GM18505 (cell line): ENCODE measurements at regions not wholly inside any gene's neighbourhood (a gene's known extent, or its start where the extent isn't known, plus 50 kb on each side); places are given as distances from the start of the nearest gene placed in this dataset.
"Not testable (repeated sequence)": the region's sequence is repeated elsewhere in the genome, so short reads cannot be mapped to it uniquely, and the experiment has no call there.

Source experiments
- ATAC-seq: cut with Tn5 transposase; IDR thresholded peaks from one replicate; pipeline ENCODE4 v1.9.1; 2021; ENCODE audit not compliant: unreplicated experiment
- POLR2A ChIP-seq: IDR thresholded peaks from 4 replicates; pipeline ENCODE4 v1.6.1; 2011; ENCODE audit warnings: borderline replicate concordance; ENCODE audit not compliant: insufficient read depth, insufficient read length; ENCODE audit errors: extremely low read depth

DNA sequence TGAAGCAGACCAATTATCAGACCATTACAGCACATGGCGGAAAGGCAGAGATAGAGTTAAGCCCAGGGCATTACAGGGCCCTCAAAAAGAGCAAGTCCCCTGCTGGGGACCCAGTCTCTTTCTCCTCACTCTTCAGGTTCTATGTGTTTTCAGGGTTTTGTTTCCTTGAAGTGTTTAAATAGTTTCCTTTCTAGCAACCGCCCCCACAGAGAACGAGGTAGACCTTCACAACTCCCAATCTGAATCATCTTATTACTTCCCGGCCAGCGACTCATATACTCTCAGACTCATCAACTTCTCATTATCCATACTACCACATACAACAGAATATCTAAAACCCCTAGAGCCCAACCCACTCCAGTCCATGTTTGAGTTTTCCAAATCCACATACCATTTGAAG is 526.6 kb upstream of the ARID1B start:
- no peak for ATAC-seq
- no peak for TF ChIP-seq POLR2A

DNA sequence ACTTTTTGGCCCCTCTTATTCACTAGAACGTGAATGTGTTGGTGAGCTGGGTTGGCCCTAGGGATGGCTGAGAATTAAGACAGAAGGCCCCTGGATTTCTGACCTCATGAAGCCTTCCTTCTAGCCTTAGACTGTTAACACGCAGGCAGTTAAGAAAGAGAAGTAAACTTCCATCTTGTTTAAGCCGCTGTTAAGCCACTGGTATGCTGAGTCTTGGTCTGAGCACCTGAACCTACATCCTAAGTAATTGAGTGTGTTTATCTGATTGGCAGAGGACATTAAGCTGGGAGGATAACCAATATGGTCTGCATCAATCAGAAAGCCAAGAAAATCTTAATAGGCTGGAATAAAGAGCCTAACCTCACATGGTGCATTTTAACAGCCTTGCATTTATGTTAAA is 535.0 kb upstream of the ARID1B start:
- TF ChIP-seq POLR2A = no peak
- no peak for ATAC-seq

DNA sequence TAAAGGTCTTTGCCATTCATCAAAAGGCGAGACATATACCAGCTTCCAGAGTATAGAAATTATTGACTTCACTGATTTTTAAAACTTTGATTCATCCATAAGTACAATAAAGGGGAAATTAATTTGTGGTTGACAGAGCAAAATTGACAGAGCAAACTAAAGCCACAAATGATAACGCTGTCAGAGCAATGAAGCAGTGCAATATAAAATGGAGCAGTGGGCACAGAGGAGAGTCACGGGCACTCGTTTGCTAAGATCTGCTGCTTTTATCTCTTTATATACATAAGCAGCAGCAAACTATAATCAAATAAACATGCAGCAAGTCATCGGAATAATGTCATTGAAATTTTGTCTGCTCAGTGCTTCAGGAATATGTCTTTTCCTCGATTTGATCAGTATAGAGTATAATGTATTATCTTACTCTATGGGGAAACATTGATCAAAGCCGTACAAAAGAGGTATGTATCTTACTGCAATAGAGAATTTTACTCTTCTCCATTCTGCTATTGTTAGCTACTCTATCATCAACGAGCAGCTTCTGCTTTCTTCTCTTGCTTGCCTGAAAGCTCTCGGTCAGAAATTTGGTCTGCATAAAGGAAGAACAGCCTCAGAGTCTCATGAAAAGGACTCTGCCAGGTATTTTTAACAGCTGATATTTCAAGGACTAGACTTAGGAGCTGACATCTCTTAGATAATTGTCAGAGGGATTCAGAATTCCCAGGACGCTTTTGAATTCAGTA is 546.0 kb upstream of the ARID1B start:
- no peak for TF ChIP-seq POLR2A
- ATAC-seq = no peak

DNA sequence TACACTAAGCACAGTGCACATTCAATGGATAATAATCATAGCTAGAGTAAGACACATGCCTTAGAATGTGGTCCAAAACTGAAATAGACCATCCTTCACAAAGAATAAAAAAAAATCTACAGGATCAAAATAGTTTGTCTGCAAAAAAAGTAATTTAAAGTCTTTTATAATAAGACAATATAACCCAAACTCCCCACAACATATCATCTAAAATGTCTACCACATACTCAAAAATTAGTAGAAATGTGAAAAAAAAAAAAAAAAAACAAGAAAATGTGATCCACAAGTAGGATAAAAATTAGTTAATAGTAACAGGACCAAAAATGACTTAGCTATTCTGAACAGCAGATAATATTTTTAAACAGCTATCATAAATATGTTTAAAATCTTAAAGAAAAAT is 557.2 kb upstream of the ARID1B start:
- ATAC-seq = no peak
- no peak for TF ChIP-seq POLR2A

DNA sequence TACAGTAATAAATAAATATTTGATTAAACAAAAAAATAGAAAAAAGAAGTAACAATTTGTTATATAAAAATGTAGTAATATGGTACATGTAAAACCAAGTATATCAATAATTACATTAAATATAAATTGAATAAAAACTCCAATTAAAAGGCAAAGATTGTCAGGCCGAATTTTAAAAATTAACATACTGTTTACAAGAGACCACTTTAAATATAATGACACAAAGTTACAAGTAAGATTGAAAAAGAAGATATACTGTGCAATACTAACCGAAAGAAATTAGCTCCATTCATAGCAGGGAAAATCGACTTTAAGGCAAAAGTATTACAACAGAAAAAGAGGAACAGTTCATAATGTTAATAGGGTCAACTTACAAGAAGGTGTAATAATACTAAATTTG is 571.5 kb upstream of the ARID1B start:
- no peak for TF ChIP-seq POLR2A
- ATAC-seq = no peak

DNA sequence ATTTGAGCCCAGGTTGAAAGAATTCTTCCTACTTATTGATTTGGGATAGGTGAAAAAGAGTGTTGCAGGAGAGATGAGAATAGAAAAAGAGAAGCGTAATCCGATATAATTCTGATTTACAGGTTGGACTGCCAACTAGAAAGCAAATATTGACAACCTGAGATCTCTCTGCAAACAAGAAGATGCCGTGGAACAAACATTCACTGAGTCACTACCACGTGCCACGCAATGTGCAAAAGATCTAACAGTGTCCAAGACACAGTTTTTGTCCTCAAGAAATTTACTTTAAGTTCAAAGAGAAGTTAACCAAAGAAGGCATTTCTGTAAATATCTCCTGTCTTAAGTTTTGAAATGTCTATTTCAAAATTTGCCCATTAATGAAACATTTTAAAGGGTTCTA is 578.0 kb upstream of the ARID1B start:
- no peak for TF ChIP-seq POLR2A
- no peak for ATAC-seq

DNA sequence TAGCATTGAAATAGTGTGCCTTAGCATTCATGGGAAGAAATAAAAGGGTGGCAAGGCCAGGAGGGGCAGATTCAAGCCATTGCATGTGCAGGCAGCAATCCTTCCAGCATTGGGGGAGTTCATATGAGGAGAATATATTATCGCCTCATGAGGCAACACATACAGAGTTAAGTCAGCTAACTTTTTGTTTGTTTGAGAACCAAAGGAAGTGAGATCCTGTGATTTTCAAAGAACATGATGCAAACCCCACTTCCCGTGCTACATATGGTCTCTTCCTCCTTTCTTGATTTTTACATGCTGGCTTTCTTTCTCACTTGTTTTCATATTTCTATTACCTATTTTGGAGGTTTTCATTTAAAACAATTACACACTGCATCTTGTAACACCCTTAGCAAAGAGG is 579.7 kb upstream of the ARID1B start:
- no peak for ATAC-seq
- no peak for TF ChIP-seq POLR2A

DNA sequence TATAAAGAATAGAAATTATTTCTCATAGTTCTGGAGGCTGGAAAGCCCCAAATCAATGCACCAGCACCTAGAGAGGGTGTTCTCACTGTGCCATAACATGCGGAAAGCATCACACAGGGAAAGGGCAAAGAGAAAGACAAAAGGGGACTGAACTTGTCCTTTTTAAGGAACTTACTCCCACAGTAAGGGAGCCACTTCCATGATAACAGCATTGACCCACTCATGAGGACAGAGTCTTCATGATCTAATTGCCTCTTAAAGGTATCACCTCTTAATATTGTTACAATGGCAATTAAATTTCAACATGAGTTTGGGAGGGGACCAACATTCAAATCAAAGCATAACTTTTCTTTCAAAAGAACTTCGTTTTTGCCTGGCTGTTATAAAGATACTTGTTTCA is 582.2 kb upstream of the ARID1B start:
- no peak for TF ChIP-seq POLR2A
- no peak for ATAC-seq

DNA sequence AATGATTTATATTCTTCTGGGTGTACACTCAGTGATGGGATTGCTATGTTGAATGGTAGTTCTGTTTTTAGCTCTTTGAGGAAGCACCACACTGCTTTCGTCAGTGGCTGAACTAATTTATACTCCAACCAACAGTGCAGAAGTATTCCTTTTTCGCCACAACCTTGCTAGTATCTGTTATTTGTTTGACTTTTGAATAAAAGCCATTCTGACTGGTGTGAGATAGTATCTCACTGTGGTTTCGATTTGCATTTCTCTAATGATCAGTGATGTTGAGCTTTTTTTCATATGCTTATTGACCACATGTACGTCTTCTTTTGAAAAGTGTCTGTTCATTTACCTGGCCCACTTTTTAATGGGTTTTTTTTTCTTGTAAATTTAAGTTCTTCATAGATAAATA is 583.8 kb upstream of the ARID1B start:
- no peak for ATAC-seq
- no peak for TF ChIP-seq POLR2A

DNA sequence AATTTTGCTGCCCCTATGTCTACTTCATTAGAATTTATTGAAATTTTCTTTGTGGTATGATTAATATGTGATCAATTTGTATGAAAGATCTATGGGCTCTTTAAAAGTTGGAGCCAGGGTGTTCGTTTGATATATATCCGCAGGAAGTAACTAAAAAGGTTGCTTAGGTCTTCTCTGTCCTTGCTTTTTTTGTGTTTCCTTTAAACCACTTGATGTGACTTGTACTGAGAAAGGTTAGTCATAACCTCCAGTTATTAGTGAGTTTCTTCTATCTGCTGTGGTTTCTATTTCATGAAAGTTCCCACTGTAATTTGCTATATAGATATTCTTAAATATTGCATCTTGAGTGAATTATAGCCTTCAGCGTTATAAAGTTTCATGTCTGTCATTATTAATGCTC is 585.3 kb upstream of the ARID1B start:
- no peak for TF ChIP-seq POLR2A

DNA sequence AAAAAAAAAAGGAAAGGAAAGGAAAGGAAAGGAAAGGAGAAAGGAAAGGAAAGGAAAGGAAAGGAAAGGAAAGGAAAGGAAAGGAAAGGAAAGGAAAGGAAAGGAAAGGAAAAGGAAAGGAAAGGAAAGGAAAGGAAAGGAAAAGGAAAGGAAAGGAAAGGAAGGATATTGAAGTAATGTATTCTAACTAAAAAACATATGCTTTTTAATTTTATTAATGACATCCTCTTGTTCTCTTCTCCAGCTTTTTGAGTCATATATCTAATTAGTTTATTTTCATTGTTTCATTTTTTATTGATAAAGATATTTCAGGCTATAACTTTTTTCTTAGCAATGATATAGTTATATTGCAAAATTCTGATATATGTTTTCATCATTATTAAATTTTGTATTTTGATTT is 585.8 kb upstream of the ARID1B start:
- ATAC-seq = not testable (repeated sequence)

More for the DNA sequence above, 585.3 kb upstream of the ARID1B start:
- ATAC-seq = no peak

DNA sequence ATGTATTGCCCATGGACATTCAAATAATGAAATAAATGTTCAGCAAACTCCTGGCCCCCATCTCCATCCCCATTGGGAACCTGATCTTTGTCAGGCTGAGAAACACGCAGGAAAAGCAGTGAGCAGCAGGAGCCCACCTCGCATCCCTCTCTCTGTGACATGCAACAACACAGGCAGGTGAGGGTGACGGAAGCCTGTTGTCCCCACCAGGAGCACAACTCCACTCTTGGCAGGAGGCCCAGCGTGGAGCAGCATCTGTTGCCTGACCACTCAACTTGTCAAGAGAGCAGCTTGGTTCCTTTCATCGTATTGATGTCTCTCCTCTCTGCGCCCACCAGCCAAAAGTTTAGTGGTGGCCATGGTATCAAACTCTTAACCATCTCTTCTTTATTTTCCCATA is 586.9 kb upstream of the ARID1B start:
- ATAC-seq = no peak
- TF ChIP-seq POLR2A = no peak

DNA sequence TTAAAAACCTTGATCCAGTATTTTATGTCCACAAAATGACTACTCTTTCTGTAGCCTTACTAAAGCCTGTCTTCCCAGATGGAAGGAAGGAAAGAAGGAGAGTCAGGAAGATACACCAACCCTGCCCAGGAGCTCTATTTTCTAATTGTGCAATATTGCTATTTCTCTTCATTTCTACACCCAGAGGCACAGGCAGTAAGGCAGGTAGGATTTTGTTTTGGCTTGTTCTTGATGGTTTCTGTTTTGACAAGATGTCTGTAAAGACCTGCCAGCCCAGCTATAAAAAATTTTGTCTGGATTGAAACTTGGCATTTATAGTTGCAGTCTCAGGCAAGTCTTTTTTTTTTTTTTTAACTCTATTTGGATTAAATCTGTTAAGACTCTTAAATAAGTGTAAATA is 587.5 kb upstream of the ARID1B start:
- no peak for TF ChIP-seq POLR2A
- ATAC-seq = no peak

DNA sequence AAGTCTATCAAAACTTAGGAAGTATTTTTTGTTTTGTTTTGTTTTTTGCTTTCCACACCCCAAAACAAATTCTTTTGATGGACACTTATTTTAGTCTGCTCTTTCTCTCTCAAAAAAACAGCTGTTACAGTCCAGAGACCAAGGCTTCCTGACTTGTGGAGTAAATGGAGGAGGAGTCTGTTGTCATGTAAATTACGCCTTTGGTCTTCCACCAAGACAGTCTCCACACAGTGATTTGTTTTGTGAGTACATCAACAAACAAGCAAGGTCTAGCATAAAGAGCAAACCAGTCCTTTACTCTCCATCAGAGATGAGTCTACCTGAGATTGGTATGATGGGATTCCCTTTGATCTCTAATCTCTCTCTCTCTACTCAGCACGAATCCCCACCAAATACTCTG is 588.0 kb upstream of the ARID1B start:
- TF ChIP-seq POLR2A = no peak
- ATAC-seq = no peak

DNA sequence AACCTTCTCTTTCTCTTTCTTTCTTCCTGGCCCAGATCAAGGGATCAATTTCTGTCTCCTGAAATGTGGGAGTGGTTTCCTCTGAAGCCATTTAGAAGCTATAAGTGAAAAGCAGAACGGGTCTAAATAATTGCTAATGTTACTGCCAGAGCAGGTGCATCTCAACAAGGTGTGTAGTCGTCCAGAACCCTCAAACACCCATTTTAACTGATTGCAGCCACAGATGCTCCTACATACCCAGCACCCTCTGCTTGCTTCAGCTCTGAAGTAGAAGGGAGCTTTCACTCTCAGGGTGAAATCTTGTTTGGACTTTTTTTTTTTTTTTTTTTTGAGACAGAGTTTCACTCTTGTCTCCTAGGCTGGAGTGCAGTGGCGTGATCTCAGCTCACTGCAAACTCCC is 592.1 kb upstream of the ARID1B start:
- no peak for ATAC-seq
- TF ChIP-seq POLR2A = no peak

DNA sequence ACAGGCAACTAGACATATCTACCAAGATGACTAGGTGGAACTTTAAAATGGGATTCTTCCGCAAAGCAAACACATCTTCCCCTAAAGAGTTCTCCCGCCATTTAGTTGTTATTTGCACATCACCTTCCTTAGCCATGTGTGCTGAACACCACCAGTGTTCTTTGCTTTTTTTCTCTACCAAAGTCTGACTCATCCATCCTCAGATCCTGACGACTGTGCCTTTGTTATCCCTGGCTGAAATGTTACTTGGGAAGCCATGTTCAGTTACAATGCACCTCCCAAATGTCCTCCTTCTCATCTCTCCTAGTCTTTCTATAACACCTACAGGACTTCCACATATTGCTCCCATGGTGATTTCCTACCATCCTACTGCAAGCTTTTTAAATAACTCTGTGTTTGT is 593.5 kb upstream of the ARID1B start:
- no peak for ATAC-seq
- no peak for TF ChIP-seq POLR2A

DNA sequence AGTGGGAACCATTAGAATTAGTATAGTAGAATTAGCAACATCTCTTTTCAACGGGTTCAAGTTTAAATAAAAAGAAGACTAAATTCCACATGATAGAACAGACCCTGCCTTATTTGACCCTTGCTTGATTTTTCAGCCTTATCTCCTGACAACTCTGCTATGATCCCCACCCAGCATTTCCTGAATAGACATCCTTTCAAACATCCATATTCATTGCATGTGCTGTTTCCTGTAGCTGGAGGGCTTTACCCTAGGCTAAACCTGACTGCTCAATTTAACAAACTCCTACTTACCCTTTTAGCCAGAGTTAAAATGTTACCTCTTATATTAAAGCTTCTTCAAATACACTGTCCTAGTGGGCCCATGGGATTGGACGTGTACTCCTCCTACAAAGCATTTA is 594.8 kb upstream of the ARID1B start:
- no peak for TF ChIP-seq POLR2A
- ATAC-seq = no peak
